ENCODE measurements at regions not wholly inside any gene's neighbourhood (a gene's known extent, or its start where the extent isn't known, plus 50 kb on each side); places are given as distances from the start of the nearest gene placed in this dataset.
"Not testable (repeated sequence)": the region's sequence is repeated elsewhere in the genome, so short reads cannot be mapped to it uniquely, and the experiment has no call there.

GRCh38 chr1:241447031-241447644 is 72.4 kb downstream of the FH start:
- no peak overlapping the region for H3K27ac ChIP-seq
- no peak overlapping the region for H3K4me3 ChIP-seq

GRCh38 chr1:241444836-241445235 is 74.7 kb downstream of the FH start:
- Histone ChIP-seq H3K27ac (no peak overlapping the region), H3K4me3 (no peak overlapping the region)

GRCh38 chr1:241443561-241443960 is 76.0 kb downstream of the FH start:
- H3K4me3 ChIP-seq = no peak overlapping the region
- H3K27ac ChIP-seq = no peak overlapping the region

- Histone ChIP-seq H3K27ac (no peak overlapping the region), H3K4me3 (no peak overlapping the region)
Observed at GRCh38 chr1:241442686-241443085, 76.9 kb downstream of the FH start.

- Histone ChIP-seq H3K27ac (no peak overlapping the region), H3K4me3 (no peak overlapping the region)
Observed at GRCh38 chr1:241440904-241441303, 78.7 kb downstream of the FH start.

GRCh38 chr1:241438686-241439085 is 80.9 kb downstream of the FH start:
- not testable (repeated sequence) for H3K27ac ChIP-seq, H3K4me3 ChIP-seq

- H3K4me3 ChIP-seq = no peak overlapping the region
- no peak overlapping the region for H3K27ac ChIP-seq
Observed at GRCh38 chr1:241432241-241432640, 75.2 kb upstream of the RGS7 start.

- not testable (repeated sequence) for H3K27ac ChIP-seq, H3K4me3 ChIP-seq
Observed at GRCh38 chr1:241425091-241425490, 68.1 kb upstream of the RGS7 start.

GRCh38 chr1:241424480-241424971 is 67.5 kb upstream of the RGS7 start:
- Histone ChIP-seq H3K4me3 (peak overlapping the region in 5 of 7 experiments; percentile 25 to 35 (median 27)), H3K27ac (no peak overlapping the region)

GRCh38 chr1:241423541-241424479 is 66.8 kb upstream of the RGS7 start:
- no peak overlapping the region for H3K27ac ChIP-seq
- peak overlapping the region; percentile 17 to 35 (median 27) for H3K4me3 ChIP-seq

- Histone ChIP-seq H3K4me3 (no peak overlapping the region), H3K27ac (no peak overlapping the region)
Observed at GRCh38 chr1:241422470-241422869, 65.5 kb upstream of the RGS7 start.

GRCh38 chr1:241419986-241420385 is 63.0 kb upstream of the RGS7 start:
- H3K4me3 ChIP-seq = no peak overlapping the region
- H3K27ac ChIP-seq = no peak overlapping the region

- no peak overlapping the region for H3K4me3 ChIP-seq
- no peak overlapping the region for H3K27ac ChIP-seq
Observed at GRCh38 chr1:241417258-241417657, 60.3 kb upstream of the RGS7 start.

- H3K4me3 ChIP-seq = no peak overlapping the region
- H3K27ac ChIP-seq = no peak overlapping the region
Observed at GRCh38 chr1:241413974-241414373, 57.0 kb upstream of the RGS7 start.

GRCh38 chr1:241413386-241413785 is 56.4 kb upstream of the RGS7 start:
- no peak overlapping the region for H3K27ac ChIP-seq
- no peak overlapping the region for H3K4me3 ChIP-seq

GRCh38 chr1:241412646-241413045 is 55.6 kb upstream of the RGS7 start:
- no peak overlapping the region for H3K4me3 ChIP-seq
- H3K27ac ChIP-seq = no peak overlapping the region

GRCh38 chr1:241411776-241412338 is 54.9 kb upstream of the RGS7 start:
- no peak overlapping the region for H3K4me3 ChIP-seq
- H3K27ac ChIP-seq = no peak overlapping the region

- no peak overlapping the region for H3K27ac ChIP-seq
- no peak overlapping the region for H3K4me3 ChIP-seq
Observed at GRCh38 chr1:241411056-241411775, 54.2 kb upstream of the RGS7 start.

- H3K4me3 ChIP-seq = no peak overlapping the region
- no peak overlapping the region for H3K27ac ChIP-seq
Observed at GRCh38 chr1:241408170-241408569, 51.2 kb upstream of the RGS7 start.
